GM21619 (cell line): ENCODE measurements at regions not wholly inside any gene's neighbourhood (a gene's known extent, or its start where the extent isn't known, plus 50 kb on each side); places are given as distances from the start of the nearest gene placed in this dataset.
"Not testable (repeated sequence)": the region's sequence is repeated elsewhere in the genome, so short reads cannot be mapped to it uniquely, and the experiment has no call there.

Experiments
- ATAC-seq: cut with Tn5 transposase; IDR thresholded peaks from one replicate; pipeline ENCODE4 v1.9.1; 2021; ENCODE audit not compliant: unreplicated experiment

GRCh38 chr6:149127212-149127611 is 190.3 kb upstream of the TAB2 start:
- no peak for ATAC-seq

- no peak for ATAC-seq
Measured at GRCh38 chr6:149128489-149129145, 188.9 kb upstream of the TAB2 start.

GRCh38 chr6:149129371-149130077 is 188.0 kb upstream of the TAB2 start:
- no peak for ATAC-seq

- no peak for ATAC-seq
Measured at GRCh38 chr6:149130090-149130489, 187.4 kb upstream of the TAB2 start.

GRCh38 chr6:149130508-149130907 is 187.0 kb upstream of the TAB2 start:
- no peak for ATAC-seq

- no peak for ATAC-seq
Measured at GRCh38 chr6:149131891-149132290, 185.6 kb upstream of the TAB2 start.

GRCh38 chr6:149132336-149132735 is 185.2 kb upstream of the TAB2 start:
- no peak for ATAC-seq

GRCh38 chr6:149134511-149134933 is 183.0 kb upstream of the TAB2 start:
- ATAC-seq = no peak

GRCh38 chr6:149135809-149136208 is 181.7 kb upstream of the TAB2 start:
- no peak for ATAC-seq

GRCh38 chr6:149136273-149136912 is 181.1 kb upstream of the TAB2 start:
- ATAC-seq = no peak

GRCh38 chr6:149136913-149137286 is 180.6 kb upstream of the TAB2 start:
- no peak for ATAC-seq

- ATAC-seq = no peak
Measured at GRCh38 chr6:149137594-149137993, 179.9 kb upstream of the TAB2 start.

- no peak for ATAC-seq
Measured at GRCh38 chr6:149138089-149138488, 179.4 kb upstream of the TAB2 start.

GRCh38 chr6:149138699-149139294 is 178.7 kb upstream of the TAB2 start:
- ATAC-seq = no peak

- no peak for ATAC-seq
Measured at GRCh38 chr6:149139782-149140136, 177.8 kb upstream of the TAB2 start.

- peak; percentile 77 for ATAC-seq
Measured at GRCh38 chr6:149140137-149140909, 177.2 kb upstream of the TAB2 start.

GRCh38 chr6:149140910-149141290 is 176.6 kb upstream of the TAB2 start:
- peak; percentile 58 for ATAC-seq

GRCh38 chr6:149142924-149143429 is 174.5 kb upstream of the TAB2 start:
- ATAC-seq = no peak

GRCh38 chr6:149145800-149146199 is 171.7 kb upstream of the TAB2 start:
- not testable (repeated sequence) for ATAC-seq

- ATAC-seq = no peak
Measured at GRCh38 chr6:149147195-149147594, 170.3 kb upstream of the TAB2 start.
